ENCODE measurements at regions not wholly inside any gene's neighbourhood (a gene's known extent, or its start where the extent isn't known, plus 50 kb on each side); places are given as distances from the start of the nearest gene placed in this dataset.
"Not testable (repeated sequence)": the region's sequence is repeated elsewhere in the genome, so short reads cannot be mapped to it uniquely, and the experiment has no call there.

DNA sequence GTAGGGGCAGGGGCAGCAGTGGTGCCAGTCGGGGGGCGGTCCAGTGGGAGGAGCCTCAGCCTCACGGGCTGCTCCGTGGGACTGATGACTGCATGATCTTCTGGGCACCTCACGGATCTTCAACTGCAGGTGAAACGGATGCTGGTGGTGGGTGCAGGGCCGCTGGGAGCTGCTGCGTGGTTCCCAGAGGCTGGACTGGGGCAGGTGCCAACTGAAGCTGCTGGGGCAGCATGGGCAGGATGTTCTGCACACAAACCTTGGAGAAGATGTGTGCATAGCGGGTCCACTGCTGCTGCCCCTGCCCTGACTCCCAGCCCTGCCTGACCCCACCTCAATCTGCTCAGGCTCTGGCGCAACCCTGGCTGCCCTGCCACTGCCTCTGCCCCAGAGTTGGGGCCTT lies 104.2 kb upstream of the TP53BP2 start:
- TF ChIP-seq, protein P1, sequence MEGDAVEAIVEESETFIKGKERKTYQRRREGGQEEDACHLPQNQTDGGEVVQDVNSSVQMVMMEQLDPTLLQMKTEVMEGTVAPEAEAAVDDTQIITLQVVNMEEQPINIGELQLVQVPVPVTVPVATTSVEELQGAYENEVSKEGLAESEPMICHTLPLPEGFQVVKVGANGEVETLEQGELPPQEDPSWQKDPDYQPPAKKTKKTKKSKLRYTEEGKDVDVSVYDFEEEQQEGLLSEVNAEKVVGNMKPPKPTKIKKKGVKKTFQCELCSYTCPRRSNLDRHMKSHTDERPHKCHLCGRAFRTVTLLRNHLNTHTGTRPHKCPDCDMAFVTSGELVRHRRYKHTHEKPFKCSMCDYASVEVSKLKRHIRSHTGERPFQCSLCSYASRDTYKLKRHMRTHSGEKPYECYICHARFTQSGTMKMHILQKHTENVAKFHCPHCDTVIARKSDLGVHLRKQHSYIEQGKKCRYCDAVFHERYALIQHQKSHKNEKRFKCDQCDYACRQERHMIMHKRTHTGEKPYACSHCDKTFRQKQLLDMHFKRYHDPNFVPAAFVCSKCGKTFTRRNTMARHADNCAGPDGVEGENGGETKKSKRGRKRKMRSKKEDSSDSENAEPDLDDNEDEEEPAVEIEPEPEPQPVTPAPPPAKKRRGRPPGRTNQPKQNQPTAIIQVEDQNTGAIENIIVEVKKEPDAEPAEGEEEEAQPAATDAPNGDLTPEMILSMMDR (IDR thresholded peaks at IDR 0.05; ENCODE audit: poor library complexity) = not testable (repeated sequence)
- TF ChIP-seq EZH2phosphoT487 (IDR thresholded peaks at IDR 0.05; ENCODE audit: low read depth, severe bottlenecking, unreplicated experiment); EZH2 (IDR thresholded peaks at IDR 0.05; ENCODE audit: borderline replicate concordance): not testable (repeated sequence)
